ENCODE measurements at regions not wholly inside any gene's neighbourhood (a gene's known extent, or its start where the extent isn't known, plus 50 kb on each side); places are given as distances from the start of the nearest gene placed in this dataset.
"Not testable (repeated sequence)": the region's sequence is repeated elsewhere in the genome, so short reads cannot be mapped to it uniquely, and the experiment has no call there.

DNA sequence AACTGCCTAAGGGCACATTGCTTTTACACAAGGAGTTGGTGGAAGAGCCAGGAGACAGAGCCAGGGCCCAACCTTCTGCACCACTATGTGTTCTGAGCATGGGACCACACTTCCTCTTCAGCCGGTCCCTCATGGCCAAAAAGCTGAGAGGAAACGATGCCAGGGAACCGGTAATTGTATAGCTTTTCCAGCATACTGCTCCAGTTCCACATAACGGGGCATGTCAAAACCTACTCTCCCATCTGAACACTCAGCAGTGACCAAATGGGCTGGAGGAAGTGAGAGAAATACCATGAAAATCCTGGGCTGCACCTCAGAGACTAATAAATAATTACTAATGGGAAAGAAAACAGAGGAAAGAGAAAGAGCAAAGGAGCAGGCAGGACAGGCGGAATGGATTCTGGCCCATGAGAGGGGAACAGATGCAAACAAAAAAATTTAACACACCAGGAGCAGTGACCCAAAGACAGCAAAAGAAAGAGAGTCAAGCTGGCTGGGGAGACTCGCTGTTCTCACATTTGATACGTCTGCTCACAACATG, 52.0 kb upstream of the BMP2 start:
- DNase-seq: no peak

GRCh38 chr20:6714279-6714711, 53.2 kb upstream of the BMP2 start:
- DNase-seq: no peak

GRCh38 chr20:6711951-6712649, 55.4 kb upstream of the BMP2 start:
- no peak for DNase-seq

DNA sequence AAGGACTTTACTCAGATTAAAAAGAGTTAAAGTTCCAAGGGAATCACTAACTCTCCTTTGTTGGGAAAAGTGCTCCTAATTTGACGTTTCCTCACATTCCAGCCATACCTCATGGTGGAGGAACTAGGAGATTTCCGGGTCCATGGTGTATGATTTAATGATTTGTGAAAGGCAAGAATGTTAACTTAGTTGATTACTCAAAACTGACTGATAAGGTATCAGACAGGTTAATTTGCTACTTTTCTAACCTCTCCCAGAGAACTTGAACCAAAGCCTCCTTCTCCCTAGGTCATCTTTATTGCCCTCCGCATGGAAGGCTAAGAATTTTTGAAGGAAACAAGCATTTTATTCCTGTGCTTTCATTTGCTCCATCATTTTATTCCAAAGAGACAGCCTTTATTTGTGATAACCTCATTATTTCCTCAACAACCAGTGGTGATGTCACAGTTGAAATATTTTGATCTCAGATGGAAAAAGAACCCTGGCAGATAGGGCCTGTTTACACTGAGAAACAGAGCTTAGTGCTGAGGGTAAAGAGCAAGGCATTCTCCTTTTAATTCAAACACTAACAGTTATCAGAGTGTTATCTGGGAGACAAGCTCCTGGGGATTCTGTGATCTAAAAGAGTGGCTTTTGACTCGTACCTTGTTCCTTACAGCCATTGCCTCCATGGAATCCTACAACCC, 57.4 kb upstream of the BMP2 start:
- DNase-seq: no peak

GRCh38 chr20:6708010-6708409, 59.5 kb upstream of the BMP2 start:
- no peak for DNase-seq

GRCh38 chr20:6707321-6707831, 60.1 kb upstream of the BMP2 start:
- DNase-seq: no peak

DNA sequence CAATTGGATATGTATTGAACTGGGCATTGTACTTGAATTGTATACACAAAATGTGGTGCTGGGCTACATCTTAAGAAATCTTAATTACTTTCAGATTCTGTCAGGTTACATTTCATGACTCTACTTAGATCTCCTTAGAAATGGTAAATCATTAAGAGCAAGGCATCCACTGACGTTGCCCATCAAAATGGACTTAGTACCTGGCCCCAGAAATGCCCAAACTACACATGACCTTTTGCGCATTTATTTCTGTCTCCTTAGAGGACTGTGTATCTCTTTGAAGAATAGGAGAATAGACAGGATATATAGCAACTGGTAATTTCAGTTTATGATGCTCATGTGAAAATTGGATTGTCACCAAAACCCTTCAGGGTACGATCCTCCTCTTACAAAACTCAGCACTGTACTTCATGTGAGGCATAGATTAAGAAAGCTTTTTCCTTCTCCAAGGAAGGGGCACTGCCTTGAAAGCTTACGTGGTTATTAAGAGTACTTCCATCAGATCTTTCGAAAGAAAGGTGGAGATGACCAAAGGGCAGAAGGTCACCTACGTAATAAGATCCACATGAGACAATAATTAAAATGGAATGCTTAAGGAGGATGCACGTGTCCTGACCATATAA, 61.4 kb upstream of the BMP2 start:
- DNase-seq: no peak

GRCh38 chr20:6705106-6705766, 62.2 kb upstream of the BMP2 start:
- no peak for DNase-seq

- DNase-seq: no peak
Measured at GRCh38 chr20:6704132-6704861, 63.2 kb upstream of the BMP2 start.

DNA sequence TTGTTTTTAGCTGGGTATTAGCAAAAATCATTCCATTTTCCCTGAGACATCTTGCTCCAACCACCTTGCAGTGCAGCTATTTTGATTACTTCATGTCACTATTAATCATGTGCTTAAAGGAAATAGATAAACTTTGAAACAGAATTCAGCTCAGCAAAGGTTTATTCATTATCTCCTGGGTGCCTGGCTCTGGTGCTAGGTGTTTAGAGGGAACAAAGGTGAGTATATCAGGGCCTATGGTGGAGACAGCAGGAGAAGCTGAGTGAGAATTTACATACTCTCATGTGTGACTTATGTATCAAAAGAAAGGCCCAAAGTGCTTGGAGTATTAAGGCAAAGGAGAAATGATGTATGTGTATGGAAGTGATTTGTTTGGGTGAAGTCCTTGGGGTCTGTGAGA, 63.8 kb upstream of the BMP2 start:
- no peak for DNase-seq

DNA sequence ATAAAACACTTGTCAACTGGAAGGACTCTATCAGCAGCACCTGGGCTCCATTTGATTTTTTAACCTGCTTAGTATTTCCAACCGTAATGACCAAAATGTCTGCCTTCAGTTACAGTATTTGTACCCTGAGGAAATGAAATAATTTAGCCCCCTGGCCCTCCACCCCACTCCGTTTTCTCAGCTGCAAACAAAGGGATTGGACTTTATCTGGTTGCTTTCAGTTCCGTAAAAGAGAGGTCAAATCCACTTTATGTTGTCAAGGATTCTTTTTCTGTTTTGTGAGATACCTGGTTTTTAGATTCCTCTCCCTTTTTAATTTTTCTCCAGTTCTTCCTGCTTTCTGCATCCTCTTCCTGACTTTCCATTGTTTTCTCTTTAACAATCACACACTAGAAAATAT, 64.4 kb upstream of the BMP2 start:
- DNase-seq: no peak

DNA sequence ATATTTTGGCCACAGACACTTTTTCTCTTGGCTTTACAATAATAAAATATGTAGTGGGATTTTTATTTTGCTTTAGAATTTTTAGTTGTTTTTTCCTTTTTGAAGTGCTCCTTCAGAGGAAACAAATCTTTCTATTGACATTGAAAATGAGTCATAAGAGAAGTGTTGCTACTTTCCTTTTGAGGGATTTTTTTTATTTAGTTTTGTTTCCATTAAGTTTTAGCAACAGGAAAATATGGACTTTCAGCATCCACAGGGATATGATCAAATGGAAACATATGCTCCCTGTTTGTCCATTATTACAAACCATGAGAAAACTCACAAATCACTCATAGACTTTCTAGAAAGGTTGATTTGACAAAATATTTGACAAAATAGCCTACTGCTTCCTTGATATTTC, 65.3 kb upstream of the BMP2 start:
- DNase-seq: no peak

GRCh38 chr20:6700563-6701329, 66.7 kb upstream of the BMP2 start:
- DNase-seq: no peak

- DNase-seq: no peak
Measured at GRCh38 chr20:6699921-6700562, 67.4 kb upstream of the BMP2 start.

DNA sequence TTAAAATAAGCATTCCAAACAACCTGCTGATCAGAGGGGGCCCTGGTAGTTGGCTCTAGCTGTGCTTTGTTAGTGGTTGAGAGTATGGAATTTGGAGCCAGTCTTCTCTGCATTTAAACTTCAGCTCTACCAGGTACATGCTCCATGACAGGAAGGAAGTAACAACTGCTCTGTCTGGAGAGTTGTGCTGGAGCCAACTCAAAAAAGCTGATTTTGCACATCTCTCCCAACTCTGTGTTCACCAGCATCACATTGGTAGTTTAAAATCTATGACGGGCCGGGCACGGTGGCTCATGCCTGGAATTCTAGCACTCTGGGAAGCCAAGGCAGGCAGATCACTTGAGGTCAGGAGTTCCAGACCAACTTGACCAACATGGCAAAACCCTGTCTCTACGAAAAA, 68.8 kb upstream of the BMP2 start:
- DNase-seq: no peak

- no peak for DNase-seq
Measured at GRCh38 chr20:6698056-6698455, 69.4 kb upstream of the BMP2 start.

- no peak for DNase-seq
Measured at GRCh38 chr20:6697228-6697972, 70.1 kb upstream of the BMP2 start.

- DNase-seq: no peak
Measured at GRCh38 chr20:6696001-6696400, 71.5 kb upstream of the BMP2 start.

- DNase-seq: not testable (repeated sequence)
Measured at GRCh38 chr20:6693808-6694198, 73.7 kb upstream of the BMP2 start.

DNA sequence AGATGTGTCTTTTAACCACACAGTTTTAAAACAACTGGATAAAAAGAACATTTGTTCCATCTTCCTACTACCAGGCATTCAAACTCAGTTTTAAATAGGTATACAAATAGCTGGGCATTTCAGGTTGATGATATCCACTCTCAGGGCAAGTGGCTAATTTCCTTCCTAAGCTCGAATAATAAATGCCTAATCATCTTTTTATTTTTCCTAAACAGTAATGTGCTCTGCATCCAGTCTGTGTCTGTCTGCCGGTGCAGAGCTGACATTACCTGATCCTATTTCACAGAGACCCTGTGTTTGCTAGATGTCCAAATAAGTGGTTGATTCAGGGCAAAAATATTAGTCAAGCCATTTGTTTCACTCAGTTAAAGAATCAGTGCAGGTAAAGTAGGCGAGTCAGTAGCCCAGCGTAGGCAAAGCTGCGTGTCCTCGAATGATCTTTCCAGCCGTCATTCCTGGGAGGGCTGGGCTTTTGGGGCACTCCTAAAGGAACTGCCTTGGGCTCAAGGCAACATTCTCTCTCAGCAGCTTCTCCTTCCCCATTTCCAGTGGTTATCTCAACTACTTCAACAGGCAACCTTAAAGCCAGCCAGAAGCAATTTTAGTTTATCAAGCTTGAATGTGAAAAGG, 74.2 kb upstream of the BMP2 start:
- DNase-seq: no peak

All from left hindlimb (tissue), 1 donor.